ENCODE measurements at regions not wholly inside any gene's neighbourhood (a gene's known extent, or its start where the extent isn't known, plus 50 kb on each side); places are given as distances from the start of the nearest gene placed in this dataset.
"Not testable (repeated sequence)": the region's sequence is repeated elsewhere in the genome, so short reads cannot be mapped to it uniquely, and the experiment has no call there.

- H3K4me3 Mint-ChIP-seq; H3K36me3 Mint-ChIP-seq (ENCODE audit: low read depth); H3K27me3 Mint-ChIP-seq (ENCODE audit: low read depth); H3K9me3 Mint-ChIP-seq; H3K27ac Mint-ChIP-seq; DNase-seq (ENCODE audit: low spot score); H3K4me1 Mint-ChIP-seq (ENCODE audit: low read depth): not testable (repeated sequence)
Observed at GRCh38 chr9:40196803-40197202, 841.3 kb downstream of the SPATA31A1 start.

DNA sequence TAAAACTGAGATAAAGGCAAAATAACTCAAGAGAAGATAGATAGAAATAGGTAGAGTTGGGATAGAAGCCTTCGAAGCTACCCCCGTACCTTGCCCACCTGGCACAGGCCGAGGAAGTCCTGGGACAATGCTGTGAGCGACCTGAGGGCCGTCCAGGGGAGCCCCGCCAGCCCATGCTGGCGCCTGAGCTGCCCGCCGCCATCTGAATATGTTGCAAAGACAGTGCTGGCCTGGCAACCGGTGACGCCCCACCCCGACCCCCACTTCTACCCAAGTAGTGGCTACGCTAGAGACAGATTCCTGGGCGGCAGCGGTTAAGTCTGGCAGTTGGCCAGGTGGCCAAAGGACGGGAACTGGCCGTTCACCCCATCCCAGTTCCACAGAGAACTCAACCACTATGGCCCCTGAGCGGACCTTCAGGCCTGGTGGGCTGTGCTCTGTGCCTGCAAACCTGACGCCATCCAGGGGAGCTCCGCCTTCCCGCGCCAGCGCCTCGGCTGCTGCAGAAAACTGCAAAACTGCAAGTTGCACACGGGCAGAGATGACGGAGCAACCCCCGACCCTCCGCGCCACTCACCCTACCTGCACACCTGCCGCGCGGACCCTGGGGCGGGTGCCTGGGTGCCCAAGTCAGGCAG is 866.2 kb downstream of the SPATA31A1 start:
- H3K27ac Mint-ChIP-seq; H3K4me1 Mint-ChIP-seq (ENCODE audit: low read depth); DNase-seq (ENCODE audit: low spot score); H3K9me3 Mint-ChIP-seq; H3K27me3 Mint-ChIP-seq (ENCODE audit: low read depth); H3K4me3 Mint-ChIP-seq; H3K36me3 Mint-ChIP-seq (ENCODE audit: low read depth): not testable (repeated sequence)

- not testable (repeated sequence) for H3K4me1 Mint-ChIP-seq (ENCODE audit: low read depth); H3K27me3 Mint-ChIP-seq (ENCODE audit: low read depth); H3K9me3 Mint-ChIP-seq; H3K36me3 Mint-ChIP-seq (ENCODE audit: low read depth); H3K27ac Mint-ChIP-seq; H3K4me3 Mint-ChIP-seq; DNase-seq (ENCODE audit: low spot score)
Observed at GRCh38 chr9:40222617-40223200, 867.2 kb downstream of the SPATA31A1 start.

DNA sequence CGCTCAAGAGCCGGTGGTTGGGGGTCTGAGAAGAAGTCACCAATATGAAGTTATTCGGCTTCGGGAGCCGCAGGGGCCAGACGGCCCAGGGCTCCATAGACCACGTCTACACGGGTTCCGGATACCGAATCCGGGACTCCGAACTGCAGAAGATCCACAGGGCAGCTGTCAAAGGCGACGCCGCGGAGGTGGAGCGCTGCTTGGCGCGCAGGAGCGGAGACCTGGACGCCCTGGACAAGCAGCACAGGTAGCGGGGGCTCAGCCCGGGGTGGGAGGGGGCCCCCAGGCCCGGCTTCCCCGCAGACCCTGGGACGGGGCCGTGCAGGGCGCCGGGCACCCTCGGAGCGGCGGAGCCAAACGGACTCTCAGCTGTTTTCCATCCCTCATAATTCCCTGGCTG is 867.9 kb downstream of the SPATA31A1 start:
- not testable (repeated sequence) for H3K36me3 Mint-ChIP-seq (ENCODE audit: low read depth); H3K9me3 Mint-ChIP-seq; DNase-seq (ENCODE audit: low spot score); H3K27me3 Mint-ChIP-seq (ENCODE audit: low read depth); H3K4me3 Mint-ChIP-seq; H3K27ac Mint-ChIP-seq; H3K4me1 Mint-ChIP-seq (ENCODE audit: low read depth)
